WI38 (cell line): ENCODE measurements at regions not wholly inside any gene's neighbourhood (a gene's known extent, or its start where the extent isn't known, plus 50 kb on each side); places are given as distances from the start of the nearest gene placed in this dataset.

ENCODE experiments used
- H3K4me3 ChIP-seq: 2 replicates; pipeline ENCODE4 v1.5.1; 2011; ENCODE audit warnings: low read depth, mild to moderate bottlenecking, control low read depth, low read length
- TF ChIP-seq, protein P1 (sequence below): IDR thresholded peaks from 2 replicates; pipeline ENCODE4 v1.5.1; 2012; ENCODE audit warnings: low read depth, mild to moderate bottlenecking, control low read depth, low read length

DNA sequence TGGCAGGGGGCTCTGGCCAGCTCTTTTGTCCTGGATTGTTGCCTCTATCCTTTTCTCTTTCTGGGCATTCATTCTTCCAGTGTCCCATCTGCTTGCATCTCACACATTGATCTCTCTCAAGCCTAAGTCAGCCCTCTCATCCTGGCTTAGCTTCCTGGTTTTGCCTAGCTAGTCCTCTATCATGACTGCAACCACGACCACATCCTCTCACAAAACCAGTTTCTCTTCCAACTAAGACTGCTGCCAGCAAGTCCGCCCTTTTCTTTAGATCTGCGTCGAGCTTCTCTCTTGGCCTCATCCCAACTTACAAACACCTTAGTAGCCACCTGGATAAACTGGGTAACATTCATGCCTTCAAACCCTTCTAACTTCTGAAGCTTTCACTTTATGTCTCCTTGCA lies 212.2 kb upstream of the HTR2A start:
- H3K4me3 ChIP-seq = no peak overlapping the region
- TF ChIP-seq, protein P1, sequence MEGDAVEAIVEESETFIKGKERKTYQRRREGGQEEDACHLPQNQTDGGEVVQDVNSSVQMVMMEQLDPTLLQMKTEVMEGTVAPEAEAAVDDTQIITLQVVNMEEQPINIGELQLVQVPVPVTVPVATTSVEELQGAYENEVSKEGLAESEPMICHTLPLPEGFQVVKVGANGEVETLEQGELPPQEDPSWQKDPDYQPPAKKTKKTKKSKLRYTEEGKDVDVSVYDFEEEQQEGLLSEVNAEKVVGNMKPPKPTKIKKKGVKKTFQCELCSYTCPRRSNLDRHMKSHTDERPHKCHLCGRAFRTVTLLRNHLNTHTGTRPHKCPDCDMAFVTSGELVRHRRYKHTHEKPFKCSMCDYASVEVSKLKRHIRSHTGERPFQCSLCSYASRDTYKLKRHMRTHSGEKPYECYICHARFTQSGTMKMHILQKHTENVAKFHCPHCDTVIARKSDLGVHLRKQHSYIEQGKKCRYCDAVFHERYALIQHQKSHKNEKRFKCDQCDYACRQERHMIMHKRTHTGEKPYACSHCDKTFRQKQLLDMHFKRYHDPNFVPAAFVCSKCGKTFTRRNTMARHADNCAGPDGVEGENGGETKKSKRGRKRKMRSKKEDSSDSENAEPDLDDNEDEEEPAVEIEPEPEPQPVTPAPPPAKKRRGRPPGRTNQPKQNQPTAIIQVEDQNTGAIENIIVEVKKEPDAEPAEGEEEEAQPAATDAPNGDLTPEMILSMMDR = no peak

DNA sequence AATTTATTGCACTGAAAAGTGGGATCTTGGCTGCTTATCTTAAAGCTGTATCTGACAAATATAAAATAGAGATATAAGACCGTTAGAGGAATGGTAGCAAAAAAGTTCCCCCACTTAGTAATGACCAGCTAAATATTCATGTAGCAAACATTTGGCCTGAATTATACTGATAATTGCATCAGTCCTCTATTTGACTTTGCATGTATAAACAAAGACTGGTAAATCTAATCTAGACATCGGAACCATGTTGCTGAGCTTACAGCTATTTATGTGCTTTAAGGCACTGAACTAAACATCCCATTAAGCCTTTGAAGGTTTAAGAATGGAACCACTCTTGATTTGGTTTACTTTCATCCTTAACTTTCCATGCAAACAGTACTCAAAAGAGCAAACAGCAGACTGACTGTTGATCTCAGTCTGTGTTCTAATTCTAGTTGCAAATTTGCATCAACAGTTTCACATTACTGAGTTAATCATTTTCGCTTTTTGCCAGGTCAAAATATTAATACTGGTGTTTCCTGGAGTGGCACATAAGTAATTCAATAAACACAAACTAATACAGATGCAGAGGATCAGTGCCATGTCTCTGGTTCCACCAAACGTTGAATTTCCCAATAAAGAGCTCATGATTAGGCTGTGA lies 203.5 kb upstream of the HTR2A start:
- H3K4me3 ChIP-seq = no peak overlapping the region
- TF ChIP-seq, protein P1 = no peak

DNA sequence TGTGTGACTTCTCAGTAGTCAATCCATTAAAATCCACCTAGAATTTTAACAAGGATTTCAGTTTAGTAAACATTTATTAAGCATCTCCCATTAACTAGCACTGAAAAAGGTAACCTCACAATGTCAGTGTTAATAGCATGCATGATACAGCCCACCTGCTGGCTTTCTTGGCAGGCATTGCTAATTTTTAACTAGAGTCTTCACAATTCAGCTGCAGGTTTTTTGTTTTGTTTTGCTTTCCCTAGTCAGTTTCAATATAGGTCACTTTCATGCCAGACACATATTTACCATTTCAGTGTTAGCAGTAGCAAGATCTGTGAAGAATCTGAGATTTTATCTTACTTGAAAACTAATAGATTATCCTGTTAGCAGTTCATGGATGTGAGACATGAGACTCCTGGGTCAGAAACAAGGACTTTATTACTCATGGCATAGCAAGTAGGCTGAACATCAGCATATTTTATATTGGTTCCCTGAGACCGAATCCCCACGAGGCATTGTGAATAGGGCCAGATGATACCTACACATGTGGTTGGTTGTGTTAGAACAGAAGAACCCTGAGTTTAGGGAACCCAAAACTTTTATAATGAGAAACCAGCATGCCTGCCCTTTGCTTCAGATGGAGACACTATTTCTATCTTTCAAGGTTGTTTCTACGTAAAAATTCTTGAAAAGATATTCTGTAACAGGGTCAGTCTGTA lies 198.0 kb upstream of the HTR2A start:
- TF ChIP-seq, protein P1 = no peak

DNA sequence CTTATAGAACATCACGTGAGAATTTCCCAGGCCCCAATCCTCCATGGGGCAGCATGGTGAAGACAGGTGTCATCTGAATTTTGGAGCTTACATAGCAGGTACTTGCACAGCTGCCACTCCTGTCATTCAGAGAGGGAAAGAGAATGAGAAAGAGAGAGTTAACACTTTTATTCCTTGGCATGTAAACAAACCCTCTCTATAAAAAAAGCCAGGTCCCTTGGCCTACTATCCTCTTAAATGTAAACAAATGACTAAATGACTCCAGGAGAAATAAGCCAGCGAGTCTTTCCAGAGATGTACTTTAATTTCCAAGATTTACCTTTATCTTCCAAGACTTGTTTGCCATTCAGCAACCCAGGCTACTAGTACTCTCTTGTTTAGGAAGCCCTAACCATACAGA lies 195.3 kb upstream of the HTR2A start:
- no peak overlapping the region for H3K4me3 ChIP-seq
- TF ChIP-seq, protein P1 = no peak

More for the DNA sequence above, 198.0 kb upstream of the HTR2A start:
- H3K4me3 ChIP-seq = no peak overlapping the region

DNA sequence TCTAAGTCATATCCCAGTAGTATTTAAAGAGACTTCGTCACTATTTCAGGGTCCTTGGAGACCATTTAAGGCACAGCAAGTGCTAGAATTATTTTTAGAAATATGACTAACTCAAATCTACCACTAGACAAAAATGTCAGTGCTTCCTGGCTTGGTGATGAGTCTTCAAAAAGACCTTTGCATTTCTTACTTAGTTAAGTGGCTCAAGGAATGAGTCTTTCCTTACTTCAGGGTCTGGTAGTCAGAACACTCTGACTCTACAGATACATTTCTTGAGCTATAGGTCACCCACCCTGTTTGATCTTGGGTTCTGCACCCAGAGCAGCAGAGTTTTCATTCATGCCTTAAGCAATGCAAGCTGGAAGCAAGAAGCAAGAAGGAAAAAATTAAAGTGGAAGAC lies 191.0 kb upstream of the HTR2A start:
- TF ChIP-seq, protein P1 = no peak
- H3K4me3 ChIP-seq = no peak overlapping the region

DNA sequence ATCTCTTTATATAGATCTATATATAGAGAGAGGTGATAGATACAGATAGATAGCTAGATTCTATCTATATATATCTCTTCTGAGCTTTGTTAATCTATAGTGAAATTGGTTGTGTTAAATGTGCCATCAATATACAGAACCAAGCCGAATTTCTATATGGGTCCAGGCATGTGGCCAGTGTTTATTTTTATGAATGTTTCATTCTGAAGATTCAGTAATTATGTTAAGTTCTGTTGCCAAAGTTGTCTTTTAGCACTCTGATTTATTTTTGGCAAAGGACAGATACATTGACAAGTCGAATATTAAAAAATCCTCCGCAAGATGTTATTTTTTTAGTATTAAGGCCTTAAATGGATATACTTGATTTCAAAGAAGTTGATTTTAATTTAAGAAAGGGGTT lies 190.4 kb upstream of the HTR2A start:
- TF ChIP-seq, protein P1 = no peak
- H3K4me3 ChIP-seq = no peak overlapping the region

DNA sequence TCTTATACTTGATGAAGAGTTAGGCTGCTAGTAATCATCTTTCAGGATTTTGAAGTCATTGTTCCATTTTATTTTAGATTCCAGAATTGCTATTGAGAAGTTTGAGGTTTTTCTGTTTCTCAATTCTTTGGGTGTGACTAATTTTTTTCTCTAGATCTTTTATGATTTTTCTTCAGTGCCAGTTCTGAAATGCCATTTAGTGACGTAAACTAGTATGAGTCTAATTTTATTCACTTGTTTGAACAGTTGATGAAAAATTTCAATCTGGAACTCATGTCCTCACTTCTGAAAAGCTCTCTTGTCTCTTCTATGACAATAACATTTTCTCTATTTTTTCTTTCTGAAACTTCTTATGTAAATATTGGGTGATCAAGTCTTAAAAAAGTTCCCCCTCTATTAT lies 188.5 kb upstream of the HTR2A start:
- TF ChIP-seq, protein P1 = no peak
- H3K4me3 ChIP-seq = no peak overlapping the region
